Breast epithelium (tissue), 4 donors: ENCODE measurements at regions not wholly inside any gene's neighbourhood (a gene's known extent, or its start where the extent isn't known, plus 50 kb on each side); places are given as distances from the start of the nearest gene placed in this dataset.

Source experiments
- DNase-seq, 2 donors: peaks; one replicate each; pipeline ENCODE4 v3.0.0-alpha.2; 2019; ENCODE audit warnings: low spot score in 2 of 2
- H3K27ac ChIP-seq, 2 donors: fragments of 200-600 bp; sonication (generic) in 1 of 2; one replicate each; pipeline ENCODE4 v1.5.1; 2016 to 2019; ENCODE audit warnings: mild to moderate bottlenecking in 1 of 2
- H3K27me3 ChIP-seq, 2 donors: fragments of 200-600 bp; sonication (generic) in 1 of 2; one replicate each; pipeline versions ENCODE4 v1.5.1 to v1.6.0; 2017 to 2019; ENCODE audit warnings: control low read depth in 1 of 2, mild to moderate bottlenecking in 1 of 2
- H3K36me3 ChIP-seq: fragments of 200-600 bp; one replicate; pipeline ENCODE4 v1.5.1; 2019
- H3K4me1 ChIP-seq, 2 donors: fragments of 200-600 bp; sonication (generic); one replicate each; pipeline ENCODE4 v1.5.1; 2016 to 2019; ENCODE audit warnings: control low read depth in 1 of 2
- H3K4me3 ChIP-seq, 3 donors: fragments of 200-600 bp; sonication (generic); 1 replicate in 2 of 3; 2 replicates in 1 of 3; pipeline ENCODE4 v1.5.1; 2016 to 2019; ENCODE audit warnings: mild to moderate bottlenecking in 3 of 3, moderate library complexity in 2 of 3
- H3K9me3 ChIP-seq, 2 donors: fragments of 200-600 bp; sonication (generic) in 1 of 2; one replicate each; pipeline ENCODE4 v1.5.1; 2016 to 2019; ENCODE audit warnings: control low read depth in 1 of 2
- CTCF ChIP-seq, 3 donors: fragments of 450-650 bp; IDR thresholded peaks; one replicate each; pipeline ENCODE4 v1.5.1; 2016 to 2017; ENCODE audit warnings: antibody characterized with exemption in 3 of 3, mild to moderate bottlenecking in 3 of 3, moderate library complexity in 3 of 3
- POLR2A ChIP-seq: fragments of 450-650 bp; IDR thresholded peaks from one replicate; pipeline ENCODE4 v1.6.1; 2016; ENCODE audit warnings: antibody characterized with exemption, mild to moderate bottlenecking, moderate library complexity
- POLR2AphosphoS5 ChIP-seq, 3 donors: sonication (generic); formaldehyde crosslinking; IDR thresholded peaks; one replicate each; pipeline ENCODE4 v1.6.1; 2017; ENCODE audit warnings: antibody characterized with exemption in 3 of 3
- intact Hi-C: fragments of 100-400 bp; cut with DNase I; formaldehyde crosslinking; loops from one replicate; pipeline ENCODE4 v1.15.1; 2023; ENCODE audit warnings: low total_unique reads

GRCh38 chr6:166864333-166864732 lies 92.0 kb downstream of the RNASET2 start:
- intact Hi-C loops = no loop called here
- H3K36me3 ChIP-seq = no peaks in the 10 kb centered on the region
- TF ChIP-seq CTCF (IDR thresholded peaks at IDR 0.05) (no peak), POLR2AphosphoS5 (IDR thresholded peaks at IDR 0.05) (no peak), POLR2A (no peak)
- H3K4me3 ChIP-seq = no peak overlapping the region
- no peaks in the 10 kb centered on the region for H3K9me3 ChIP-seq
- no peak overlapping the region for H3K27ac ChIP-seq
- H3K27me3 ChIP-seq = peaks cover 0 to 6% of the 10 kb centered on the region in 2 donors
- no peak for DNase-seq
- peaks cover 3 to 6% of the 10 kb centered on the region in 2 donors for H3K4me1 ChIP-seq

- intact Hi-C loops = no loop called here
- Histone ChIP-seq H3K4me3 (peak overlapping the region; percentile 45 to 68 (median 63)), H3K9me3 (no peaks in the 10 kb centered on the region), H3K27me3 (peaks cover 0 to 6% of the 10 kb centered on the region in 2 donors), H3K36me3 (no peaks in the 10 kb centered on the region), H3K27ac (no peak overlapping the region), H3K4me1 (peaks cover 3 to 6% of the 10 kb centered on the region in 2 donors)
- TF ChIP-seq POLR2AphosphoS5 (IDR thresholded peaks at IDR 0.05) (no peak), CTCF (IDR thresholded peaks at IDR 0.05) (no peak), POLR2A (no peak)
- no peak for DNase-seq
These were observed 93.3 kb downstream of the RNASET2 start for GRCh38 chr6:166862978-166863530.

GRCh38 chr6:166862287-166862977 lies 93.9 kb downstream of the RNASET2 start:
- peak overlapping the region; percentile 45 to 68 (median 63) for H3K4me3 ChIP-seq
- H3K4me1 ChIP-seq = peaks cover 3 to 6% of the 10 kb centered on the region in 2 donors
- no peaks in the 10 kb centered on the region for H3K9me3 ChIP-seq
- intact Hi-C loops = no loop called here
- no peak overlapping the region for H3K27ac ChIP-seq
- no peaks in the 10 kb centered on the region for H3K36me3 ChIP-seq
- peaks cover 0 to 6% of the 10 kb centered on the region in 2 donors for H3K27me3 ChIP-seq
- no peak for DNase-seq
- no peak for TF ChIP-seq POLR2A
- no peak for TF ChIP-seq CTCF (IDR thresholded peaks at IDR 0.05)
- TF ChIP-seq POLR2AphosphoS5 (IDR thresholded peaks at IDR 0.05) = no peak

- DNase-seq = no peak
- H3K27me3 ChIP-seq = peaks cover 0 to 6% of the 10 kb centered on the region in 2 donors
- no peaks in the 10 kb centered on the region for H3K9me3 ChIP-seq
- no peak overlapping the region for H3K27ac ChIP-seq
- intact Hi-C loops = no loop called here
- H3K4me1 ChIP-seq = peaks cover 3 to 6% of the 10 kb centered on the region in 2 donors
- no peaks in the 10 kb centered on the region for H3K36me3 ChIP-seq
- H3K4me3 ChIP-seq = peak overlapping the region; percentile 45 to 68 (median 63)
- TF ChIP-seq POLR2A (no peak), POLR2AphosphoS5 (IDR thresholded peaks at IDR 0.05) (no peak), CTCF (IDR thresholded peaks at IDR 0.05) (no peak)
These were observed 94.4 kb downstream of the RNASET2 start for GRCh38 chr6:166861961-166862286.

- Histone ChIP-seq H3K27ac (no peak overlapping the region), H3K4me1 (peaks cover 3 to 6% of the 10 kb centered on the region in 2 donors), H3K9me3 (no peaks in the 10 kb centered on the region), H3K36me3 (no peaks in the 10 kb centered on the region), H3K27me3 (peaks cover 0 to 6% of the 10 kb centered on the region in 2 donors), H3K4me3 (no peak overlapping the region)
- DNase-seq = no peak
- TF ChIP-seq POLR2AphosphoS5 (IDR thresholded peaks at IDR 0.05) (no peak), POLR2A (no peak), CTCF (IDR thresholded peaks at IDR 0.05) (no peak)
- intact Hi-C loops = no loop called here
These were observed 95.0 kb downstream of the RNASET2 start for GRCh38 chr6:166861304-166861703.
